ENCODE measurements at regions not wholly inside any gene's neighbourhood (a gene's known extent, or its start where the extent isn't known, plus 50 kb on each side); places are given as distances from the start of the nearest gene placed in this dataset.

DNA sequence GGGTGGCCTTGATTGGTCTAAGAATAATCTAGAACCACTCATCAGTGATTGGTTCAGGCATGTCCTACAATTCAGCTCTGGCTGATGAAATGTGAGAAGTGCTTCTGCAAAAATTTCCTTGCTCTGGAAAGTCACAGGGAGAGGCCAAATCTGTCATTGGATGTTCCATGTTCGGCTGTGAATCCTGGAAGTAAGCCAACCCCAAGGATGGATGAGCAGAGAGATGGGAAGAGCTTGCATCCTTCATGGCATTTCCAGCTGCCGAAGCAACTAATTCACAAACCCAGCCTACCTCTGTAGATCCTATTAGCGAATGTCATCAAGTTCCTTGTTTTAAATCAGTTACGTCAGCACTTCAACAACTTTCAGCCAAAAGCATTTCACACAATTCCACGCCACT is 187.2 kb upstream of the SOX4 start:
- intact Hi-C loops (cut with DNase I), result no loop called here
- no peak for DNase-seq (ENCODE audit: low spot score)
- no peak for ATAC-seq

DNA sequence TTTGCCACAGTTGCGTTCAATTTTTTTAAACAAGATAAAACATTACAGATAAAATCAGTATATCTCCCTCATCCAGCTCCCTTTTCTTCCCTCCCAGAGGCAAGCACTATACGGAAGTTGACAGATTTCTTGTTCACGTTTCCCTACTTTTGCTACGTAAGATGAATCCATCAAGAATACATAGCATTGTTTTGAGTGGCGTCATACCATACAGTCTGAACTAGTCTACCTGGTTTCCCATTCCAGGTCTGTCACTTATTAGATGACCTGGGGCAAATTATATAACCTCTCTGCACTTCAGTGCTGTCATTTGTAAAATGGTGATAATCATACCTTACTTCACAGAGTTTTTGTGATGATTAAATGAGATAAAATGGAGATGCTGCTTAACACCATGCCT is 184.3 kb upstream of the SOX4 start:
- intact Hi-C loops (cut with DNase I), result no loop called here
- no peak for DNase-seq (ENCODE audit: low spot score)
- ATAC-seq, result no peak

DNA sequence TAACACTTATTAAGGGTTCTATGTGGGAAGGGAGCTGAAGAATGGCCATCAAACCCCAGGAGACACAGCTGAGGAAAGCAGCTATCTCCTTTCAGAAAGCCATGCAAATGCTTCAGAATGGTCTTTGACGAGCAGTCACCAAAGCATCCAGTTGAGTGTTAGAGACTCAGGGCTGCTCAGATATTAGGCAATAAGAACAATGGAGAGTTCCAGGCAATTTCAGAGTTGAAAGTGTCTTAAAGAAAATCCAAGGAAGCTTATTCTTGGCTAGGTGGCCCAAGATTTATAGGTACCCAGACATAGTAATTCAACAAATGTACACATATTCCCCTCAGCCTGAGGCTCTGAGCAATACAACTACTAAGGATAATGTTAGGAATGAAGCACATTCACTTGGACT is 180.1 kb upstream of the SOX4 start:
- DNase-seq (ENCODE audit: low spot score) (no peak), ATAC-seq (no peak)
- intact Hi-C loops (cut with DNase I), result no loop called here

DNA sequence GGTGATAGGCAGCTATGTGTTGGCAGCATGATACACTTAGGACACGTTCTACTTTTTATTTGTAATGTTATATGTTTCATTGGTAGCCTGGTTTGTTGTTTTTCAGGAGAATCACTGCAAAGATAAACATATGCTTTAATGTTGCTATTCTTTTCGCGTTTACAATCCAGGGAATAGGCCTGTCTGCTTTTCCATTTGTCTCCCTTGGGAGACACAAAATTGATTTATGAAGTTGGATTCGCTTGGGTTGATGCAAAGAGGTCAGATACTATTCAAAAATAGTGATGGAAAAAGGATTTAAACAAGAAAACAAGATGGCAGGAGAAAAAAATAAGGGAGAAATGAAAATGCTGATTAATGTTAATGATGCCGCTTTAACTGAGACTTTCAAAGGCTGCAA is 179.5 kb upstream of the SOX4 start:
- intact Hi-C loops (cut with DNase I), result no loop called here
- ATAC-seq, result no peak

DNA sequence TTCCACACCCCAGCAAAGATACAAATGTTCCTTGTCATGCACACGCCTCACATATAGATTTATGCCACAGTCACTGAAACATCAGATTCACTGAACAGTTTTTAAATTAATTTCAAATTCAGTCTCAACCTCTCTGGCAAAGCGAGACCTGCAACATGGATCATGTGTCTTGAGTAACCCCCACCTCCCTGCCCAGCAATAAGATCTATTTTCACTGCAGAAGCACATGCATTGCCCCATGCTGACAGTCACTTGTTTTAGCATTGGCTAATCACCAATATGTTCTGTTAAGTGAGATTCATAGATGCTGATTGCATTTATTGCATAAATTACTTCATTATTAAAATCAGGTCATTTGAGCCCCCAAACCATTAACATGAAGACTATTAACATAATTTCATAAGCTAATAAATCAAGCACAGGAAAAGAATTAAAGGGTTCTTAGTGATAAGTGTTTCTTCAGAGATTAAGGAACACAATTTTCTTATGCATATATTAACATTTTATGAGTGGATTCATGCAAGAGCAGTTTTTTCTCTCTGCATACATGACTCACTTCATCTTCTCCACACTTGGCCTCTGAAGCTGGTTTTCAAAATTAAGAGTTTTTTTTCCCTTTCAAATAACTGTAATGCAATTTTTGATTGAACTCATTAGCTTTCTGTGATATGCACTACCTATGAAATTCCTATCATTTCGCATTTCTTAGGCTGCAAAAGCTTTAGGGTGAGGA is 173.2 kb upstream of the SOX4 start:
- no peak for DNase-seq (ENCODE audit: low spot score)
- ATAC-seq, result no peak
- intact Hi-C loops (cut with DNase I), result no loop called here

More for the DNA sequence above, 179.5 kb upstream of the SOX4 start:
- no peak for DNase-seq (ENCODE audit: low spot score)

DNA sequence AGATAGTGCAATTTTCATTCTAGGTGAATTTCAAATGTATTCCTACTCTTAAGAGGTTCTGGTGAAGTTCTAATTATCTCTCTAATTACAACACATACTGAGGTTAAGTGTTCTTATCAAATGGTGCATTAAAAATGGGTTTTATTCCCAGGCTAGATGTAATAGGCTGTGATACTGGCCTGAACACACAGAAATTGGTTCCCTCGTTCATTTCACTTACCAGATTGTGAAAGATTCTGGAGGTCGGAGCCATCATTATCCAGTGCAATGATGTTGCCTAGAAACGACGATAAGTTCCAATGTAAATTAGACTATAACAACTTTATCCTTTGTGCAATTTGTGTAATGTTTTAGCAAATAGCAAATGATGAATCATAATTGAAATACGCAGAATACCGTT is 172.6 kb upstream of the SOX4 start:
- intact Hi-C loops (cut with DNase I), result no loop called here
- no peak for DNase-seq (ENCODE audit: low spot score)
- no peak for ATAC-seq

DNA sequence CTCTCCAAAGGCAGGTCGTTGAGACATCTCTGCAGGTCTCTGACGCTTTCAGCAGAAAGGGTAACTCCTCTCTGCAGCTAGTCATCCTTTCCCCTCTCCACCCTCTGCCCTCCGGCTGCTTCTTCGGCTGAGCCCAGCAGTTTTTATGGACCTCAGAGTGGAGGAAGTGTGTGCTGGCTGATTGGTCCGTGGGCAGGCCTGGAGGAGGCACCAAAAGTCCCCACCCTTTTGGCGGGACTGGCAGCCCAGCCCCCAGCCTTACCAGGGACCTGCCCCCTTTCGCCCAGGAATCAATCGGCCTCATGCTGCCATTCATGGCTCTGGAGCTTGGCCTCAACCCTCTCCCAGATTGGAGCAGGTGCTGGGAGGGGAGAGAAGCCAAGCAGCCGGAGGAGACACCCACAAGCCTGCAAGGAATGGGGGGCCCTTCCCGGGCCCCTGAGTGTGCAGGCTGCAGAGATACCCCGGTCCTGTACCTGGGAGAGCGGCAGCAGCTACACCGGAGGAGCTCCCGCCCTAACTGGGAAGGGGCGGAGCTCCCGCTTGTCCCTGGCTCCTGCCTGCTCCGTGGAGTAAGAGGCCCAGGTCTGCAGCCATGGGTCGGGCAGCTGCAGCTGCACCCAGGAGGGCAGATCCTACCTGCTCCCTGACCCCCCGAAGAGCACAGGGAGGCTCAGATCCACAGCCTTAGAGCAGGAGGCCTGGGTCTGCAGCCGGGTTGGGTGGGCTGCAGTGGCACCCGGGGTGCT is 170.3 kb upstream of the SOX4 start:
- intact Hi-C loops (cut with DNase I), result no loop called here
- DNase-seq (ENCODE audit: low spot score), result no peak
- ATAC-seq, result no peak

DNA sequence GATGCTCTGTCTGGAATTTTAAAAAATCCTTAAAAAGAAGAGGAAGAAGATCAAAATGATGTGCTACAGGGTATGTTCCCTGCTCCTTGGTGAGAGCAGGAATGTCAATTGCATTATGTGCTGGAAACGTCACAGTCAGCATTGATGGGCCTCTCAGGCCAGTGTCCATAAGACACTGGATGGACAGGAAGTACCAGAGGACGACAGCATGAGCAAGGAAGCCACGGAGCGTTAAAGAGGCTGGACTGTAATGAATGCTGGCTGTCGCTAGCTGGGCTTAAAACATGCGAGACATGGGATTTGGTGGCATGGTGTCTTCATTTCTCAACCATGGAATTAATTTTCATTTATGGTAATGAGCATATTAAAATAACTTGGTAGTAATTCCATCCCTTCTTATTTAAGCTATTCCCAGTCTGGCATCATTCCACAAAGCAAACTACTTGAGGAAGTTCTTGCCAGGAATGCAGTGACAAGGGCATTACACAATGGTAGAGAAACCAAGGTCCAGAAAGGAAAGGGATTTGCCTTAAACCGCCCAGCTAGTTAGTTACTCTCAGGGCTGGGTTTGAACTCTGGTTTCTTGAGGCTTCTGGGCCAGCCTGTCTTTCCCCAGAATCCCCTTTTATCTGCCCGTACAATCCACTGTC is 166.6 kb upstream of the SOX4 start:
- DNase-seq (ENCODE audit: low spot score), result no peak
- no peak for ATAC-seq
- intact Hi-C loops (cut with DNase I), result no loop called here

DNA sequence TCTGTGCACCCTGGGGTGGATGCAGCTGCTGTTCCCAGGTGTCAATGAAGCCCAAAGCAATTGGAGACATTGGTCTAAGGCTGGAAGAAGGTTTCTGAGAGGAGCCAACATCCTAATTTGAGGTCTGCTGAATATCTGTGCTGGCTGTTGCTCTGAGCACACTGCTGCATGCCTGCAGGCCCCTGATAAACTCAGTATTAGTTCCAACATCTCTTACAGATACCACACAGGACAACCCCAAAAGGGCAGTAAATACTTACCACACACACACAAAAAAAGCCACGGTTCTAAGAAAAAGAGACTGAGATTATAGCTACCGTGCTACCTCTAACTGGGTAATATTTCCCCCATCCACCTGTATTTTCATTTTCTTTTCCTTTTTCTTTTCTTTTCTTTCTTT is 164.3 kb upstream of the SOX4 start:
- no peak for ATAC-seq

DNA sequence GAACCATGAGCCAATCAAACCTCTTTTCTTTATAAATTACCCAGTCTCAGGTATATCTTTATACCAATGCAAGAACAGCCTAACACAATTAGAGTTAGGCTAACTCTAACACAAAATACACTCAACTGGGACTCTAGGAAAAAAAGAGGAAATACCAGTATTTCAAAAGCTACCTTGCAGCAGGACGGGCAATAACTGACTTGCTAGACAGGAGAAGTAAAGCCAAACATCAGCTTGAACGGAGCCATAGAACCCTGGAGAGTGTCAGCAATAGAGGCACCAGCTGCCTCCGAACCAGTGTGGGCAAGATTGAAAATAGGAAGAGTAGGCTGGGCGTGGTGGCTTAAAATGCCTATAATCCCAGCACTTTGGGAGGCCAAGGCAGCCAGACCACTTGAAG is 162.0 kb upstream of the SOX4 start:
- no peak for ATAC-seq
- DNase-seq (ENCODE audit: low spot score), result no peak
- intact Hi-C loops (cut with DNase I), result no loop called here

More for the DNA sequence above, 164.3 kb upstream of the SOX4 start:
- intact Hi-C loops (cut with DNase I), result no loop called here
- no peak for DNase-seq (ENCODE audit: low spot score)

DNA sequence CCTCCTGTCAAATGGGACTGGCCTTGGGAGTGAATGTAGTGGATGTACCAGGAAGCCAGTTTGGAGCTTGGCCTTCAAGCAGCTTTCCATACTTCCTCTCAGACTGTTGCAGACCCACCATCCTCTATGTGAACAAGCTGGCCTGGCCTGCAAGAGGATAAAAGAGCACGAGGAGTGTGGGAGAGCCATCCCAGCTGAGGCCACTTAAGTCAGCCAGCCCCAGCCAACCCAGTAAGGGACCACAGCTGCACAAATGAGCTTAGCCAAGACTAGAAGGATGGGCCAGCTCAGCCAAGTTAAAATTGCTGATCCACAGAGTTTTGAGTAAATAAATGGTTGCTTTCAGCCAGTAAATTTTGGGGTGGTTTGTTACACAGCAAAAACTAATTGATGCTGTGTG is 156.9 kb upstream of the SOX4 start:
- DNase-seq (ENCODE audit: low spot score), result no peak
- no peak for ATAC-seq
- intact Hi-C loops (cut with DNase I), result no loop called here

DNA sequence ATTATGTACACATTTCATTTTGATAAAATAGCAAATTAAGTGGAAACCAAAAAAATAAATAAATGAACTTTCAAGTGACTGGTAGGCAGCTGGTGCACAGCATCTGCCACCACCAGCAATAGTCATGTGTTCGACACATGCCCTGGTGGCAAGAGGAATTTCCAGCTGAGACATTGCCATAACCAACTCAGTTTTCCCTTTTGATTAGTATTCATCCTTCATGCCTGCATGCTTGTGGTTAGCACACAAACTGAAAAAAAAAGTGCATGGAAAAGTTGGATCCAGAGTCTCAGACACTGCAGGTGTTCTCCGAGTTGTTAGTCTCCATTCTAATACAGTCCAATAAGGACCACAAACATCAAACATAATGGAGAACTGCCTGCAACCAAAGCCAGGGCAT is 156.0 kb upstream of the SOX4 start:
- DNase-seq (ENCODE audit: low spot score), result no peak
- intact Hi-C loops (cut with DNase I), result no loop called here
- no peak for ATAC-seq

DNA sequence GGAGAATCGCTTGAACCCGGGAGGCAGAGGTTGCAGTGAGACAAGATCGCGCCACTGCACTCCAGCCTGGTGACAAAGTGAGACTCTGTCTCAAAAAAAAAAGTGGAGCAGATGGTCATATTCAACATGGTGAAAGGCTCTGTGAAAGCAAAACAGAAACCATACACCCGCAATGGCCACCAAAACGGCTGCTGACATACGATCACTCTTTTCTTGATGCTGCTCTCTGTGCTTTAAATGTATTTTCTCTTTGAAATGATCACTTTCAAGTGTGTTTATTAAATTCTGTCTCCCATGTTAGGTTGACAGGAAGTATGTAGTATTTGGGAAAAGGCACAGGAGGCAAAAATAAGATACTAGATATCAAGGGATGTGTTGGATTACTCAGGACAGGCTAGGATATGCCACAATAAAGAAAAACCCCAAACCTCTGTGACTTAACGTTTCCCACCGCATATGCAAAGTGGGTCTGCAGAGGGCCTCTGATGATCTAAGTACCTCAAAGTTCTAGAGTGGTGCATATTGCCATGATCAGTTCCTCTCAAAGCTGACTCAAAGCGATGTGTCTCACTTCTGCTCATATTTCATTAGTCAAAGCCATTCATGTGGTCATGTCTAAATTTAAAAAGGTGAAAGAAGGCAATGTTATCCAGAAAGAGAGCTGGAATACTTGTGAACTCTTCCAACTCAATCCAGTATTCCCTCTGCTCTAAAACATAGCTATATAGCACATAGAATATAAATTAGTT is 155.1 kb upstream of the SOX4 start:
- DNase-seq (ENCODE audit: low spot score) (no peak), ATAC-seq (no peak)
- intact Hi-C loops (cut with DNase I), result no loop called here

DNA sequence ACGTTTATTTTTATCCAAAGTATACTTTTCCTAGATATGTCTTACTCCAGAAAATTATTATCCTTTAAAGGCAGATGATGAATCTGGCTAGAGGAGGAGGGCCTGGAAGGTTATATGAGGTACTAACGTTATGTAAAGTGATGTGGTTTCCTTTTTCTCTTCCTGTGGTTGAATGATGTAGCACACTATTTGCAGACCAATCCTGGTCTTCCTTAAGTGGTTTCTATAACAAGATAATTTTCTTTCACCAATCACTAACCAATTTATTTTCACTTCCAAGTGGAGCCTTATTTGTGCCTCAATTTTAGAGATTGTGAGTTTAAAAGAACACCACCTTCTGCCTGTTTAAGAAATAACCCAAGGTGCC is 154.6 kb upstream of the SOX4 start:
- ATAC-seq, result no peak
- DNase-seq (ENCODE audit: low spot score), result no peak

DNA sequence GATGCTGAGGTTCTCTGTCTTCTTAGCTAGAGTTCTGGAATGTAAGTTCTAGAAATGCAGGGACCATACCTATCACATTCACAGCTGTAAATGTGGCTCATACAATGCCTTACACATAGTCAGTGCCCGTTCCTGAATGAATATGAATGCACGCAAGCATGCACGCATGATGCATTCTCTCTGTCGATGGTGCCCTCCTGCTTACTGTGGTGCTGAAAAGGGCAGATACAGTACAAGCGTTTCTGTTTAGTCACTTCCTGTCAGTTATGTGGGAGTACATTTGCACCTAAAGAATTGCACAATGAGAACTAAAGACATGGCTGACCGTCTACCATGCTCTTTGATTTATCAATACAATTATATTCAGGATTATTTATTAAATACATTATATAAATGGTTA is 152.2 kb upstream of the SOX4 start:
- intact Hi-C loops (cut with DNase I), result no loop called here
- ATAC-seq (no peak), DNase-seq (ENCODE audit: low spot score) (no peak)

More for the DNA sequence above, 154.6 kb upstream of the SOX4 start:
- intact Hi-C loops (cut with DNase I), result no loop called here

DNA sequence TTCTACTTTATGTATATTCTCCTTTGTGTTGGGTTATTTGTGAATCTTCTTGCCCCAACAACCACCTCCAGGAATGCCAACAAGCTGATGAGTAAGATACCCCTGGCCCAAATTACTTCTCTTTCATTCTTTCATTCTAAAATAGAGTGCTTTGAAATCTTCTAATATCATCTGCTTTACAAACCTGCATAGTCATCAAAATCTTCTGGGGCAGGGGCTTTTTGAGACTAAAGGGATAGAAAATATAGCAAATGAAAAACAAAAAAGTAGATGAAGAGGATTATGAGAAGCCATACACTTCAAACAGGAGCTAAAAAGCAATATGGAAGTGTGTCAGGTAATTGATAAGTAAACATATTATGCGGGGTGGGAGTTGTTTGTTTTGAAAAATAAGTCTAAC is 150.7 kb upstream of the SOX4 start:
- DNase-seq (ENCODE audit: low spot score) (no peak), ATAC-seq (no peak)
- intact Hi-C loops (cut with DNase I), result no loop called here

DNA sequence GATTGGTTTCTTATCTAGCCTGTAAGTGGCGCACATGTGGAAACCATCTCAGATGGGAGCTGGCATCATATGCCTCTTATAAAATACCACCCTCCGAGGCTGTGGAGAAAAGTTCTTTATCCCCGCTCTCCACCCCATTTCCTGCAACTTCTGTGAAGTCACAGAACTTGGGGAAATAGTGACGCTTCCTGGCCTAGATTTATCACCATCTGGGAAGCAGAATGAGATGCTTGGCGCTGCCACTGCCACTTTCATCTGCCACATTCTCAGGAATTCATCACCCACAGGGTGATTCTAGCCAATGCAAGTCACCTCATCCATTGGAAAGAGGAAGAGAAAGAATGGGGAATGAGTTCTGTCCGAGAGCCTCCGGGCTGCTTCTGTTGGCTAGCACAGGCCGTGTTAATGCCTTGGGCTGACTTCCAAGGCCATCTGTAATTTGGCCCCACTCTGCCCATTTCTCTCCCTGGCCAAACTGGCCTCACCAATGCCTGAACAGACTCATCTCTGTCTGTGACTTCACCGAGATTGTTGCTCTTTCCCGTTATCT is 148.8 kb upstream of the SOX4 start:
- intact Hi-C loops (cut with DNase I), result no loop called here

DNA sequence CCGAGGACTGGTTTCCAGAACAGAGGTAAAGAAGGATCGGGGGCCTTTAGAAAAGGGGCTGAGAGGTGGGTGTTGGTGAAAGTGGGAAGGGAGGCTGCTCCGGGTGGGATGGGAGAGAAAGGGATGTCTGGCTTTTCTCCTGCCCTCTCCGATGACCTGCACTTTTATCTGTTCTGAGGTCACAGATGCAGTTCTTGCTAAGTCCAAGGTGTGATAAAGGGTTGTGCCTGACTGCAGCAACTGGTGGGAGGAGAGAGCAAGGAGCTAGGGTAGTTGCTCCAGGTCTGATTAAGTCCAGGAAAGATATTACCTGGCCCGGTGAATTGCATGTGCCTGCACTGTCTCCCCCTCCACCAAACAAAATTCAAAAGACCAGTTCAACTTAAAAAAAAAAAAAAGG is 145.6 kb upstream of the SOX4 start:
- intact Hi-C loops (cut with DNase I), result no loop called here
- DNase-seq (ENCODE audit: low spot score) (no peak), ATAC-seq (no peak)

More for the DNA sequence above, 148.8 kb upstream of the SOX4 start:
- ATAC-seq, result no peak
- DNase-seq (ENCODE audit: low spot score), result no peak

DNA sequence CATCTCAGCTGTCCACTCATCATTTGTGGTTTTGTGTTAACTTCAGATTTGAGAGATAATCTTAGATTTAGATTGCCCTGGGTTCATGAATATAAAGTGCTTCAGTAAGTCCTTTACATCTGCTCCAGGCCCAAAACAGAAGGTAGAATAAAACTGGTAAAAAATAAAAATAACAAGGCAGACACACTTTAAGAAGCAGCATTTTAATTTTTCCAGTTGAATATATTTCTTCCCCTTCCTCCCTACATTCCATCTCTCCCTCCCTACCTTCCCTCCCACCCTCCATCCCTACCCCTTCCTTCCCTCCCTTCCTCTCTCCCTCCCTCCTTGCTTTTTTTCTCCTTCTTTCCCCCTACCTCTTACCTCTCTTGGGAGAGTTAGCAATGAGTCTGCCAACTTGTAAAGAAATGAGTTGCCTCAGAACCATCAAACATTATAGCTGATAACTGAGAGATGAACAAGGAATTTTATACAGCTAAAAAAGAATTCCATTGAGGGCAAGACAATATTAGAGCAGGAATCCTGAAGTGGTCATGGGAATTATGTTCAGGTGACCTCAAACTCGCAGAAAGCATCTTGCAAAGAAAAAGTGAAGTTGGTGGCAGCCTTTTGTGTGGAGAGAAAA is 145.0 kb upstream of the SOX4 start:
- intact Hi-C loops (cut with DNase I), result no loop called here
- no peak for ATAC-seq
- DNase-seq (ENCODE audit: low spot score), result no peak
